Mammary epithelial cell (primary cell): ENCODE measurements at regions not wholly inside any gene's neighbourhood (a gene's known extent, or its start where the extent isn't known, plus 50 kb on each side); places are given as distances from the start of the nearest gene placed in this dataset.

Experiments used
- EZH2 ChIP-seq: IDR thresholded peaks from 2 replicates; pipeline ENCODE4 v1.6.1; 2012; ENCODE audit warnings: low read length, inconsistent platforms, borderline replicate concordance
- TF ChIP-seq, protein P1 (sequence below), 2 donors: IDR thresholded peaks in 1 of 2; conservative IDR thresholded peaks in 1 of 2; 2 replicates each; pipeline ENCODE4 v1.5.1; 2011 to 2012; ENCODE audit warnings: inconsistent platforms in 2 of 2, low read length in 2 of 2, mild to moderate bottlenecking in 2 of 2, control low read depth in 1 of 2, low read depth in 1 of 2; ENCODE audit not compliant: insufficient read depth in 1 of 2; ENCODE audit errors: extremely low read depth in 1 of 2

DNA sequence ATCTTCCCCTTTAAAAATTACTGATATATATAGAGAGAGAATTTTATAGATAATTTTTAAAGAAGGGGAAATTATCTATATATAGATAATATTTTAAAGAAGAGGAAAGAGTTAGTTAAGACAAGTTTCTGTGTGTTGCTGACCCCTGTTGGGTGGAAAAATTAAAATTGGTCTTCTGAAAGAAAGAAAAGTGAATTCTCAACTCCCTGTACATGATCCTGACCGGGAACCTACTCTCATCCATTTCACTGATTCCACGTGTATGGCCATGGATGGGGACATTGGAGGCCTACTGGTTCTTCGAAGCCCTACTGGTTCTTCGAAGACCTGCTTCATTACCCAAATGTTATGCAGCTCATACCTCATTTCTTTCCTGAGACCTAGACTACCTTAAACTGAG, 53.0 kb upstream of the TCF21 start:
- TF ChIP-seq, protein P1, sequence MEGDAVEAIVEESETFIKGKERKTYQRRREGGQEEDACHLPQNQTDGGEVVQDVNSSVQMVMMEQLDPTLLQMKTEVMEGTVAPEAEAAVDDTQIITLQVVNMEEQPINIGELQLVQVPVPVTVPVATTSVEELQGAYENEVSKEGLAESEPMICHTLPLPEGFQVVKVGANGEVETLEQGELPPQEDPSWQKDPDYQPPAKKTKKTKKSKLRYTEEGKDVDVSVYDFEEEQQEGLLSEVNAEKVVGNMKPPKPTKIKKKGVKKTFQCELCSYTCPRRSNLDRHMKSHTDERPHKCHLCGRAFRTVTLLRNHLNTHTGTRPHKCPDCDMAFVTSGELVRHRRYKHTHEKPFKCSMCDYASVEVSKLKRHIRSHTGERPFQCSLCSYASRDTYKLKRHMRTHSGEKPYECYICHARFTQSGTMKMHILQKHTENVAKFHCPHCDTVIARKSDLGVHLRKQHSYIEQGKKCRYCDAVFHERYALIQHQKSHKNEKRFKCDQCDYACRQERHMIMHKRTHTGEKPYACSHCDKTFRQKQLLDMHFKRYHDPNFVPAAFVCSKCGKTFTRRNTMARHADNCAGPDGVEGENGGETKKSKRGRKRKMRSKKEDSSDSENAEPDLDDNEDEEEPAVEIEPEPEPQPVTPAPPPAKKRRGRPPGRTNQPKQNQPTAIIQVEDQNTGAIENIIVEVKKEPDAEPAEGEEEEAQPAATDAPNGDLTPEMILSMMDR (conservative IDR thresholded peaks at IDR 0.05 in 1 of 2, IDR thresholded peaks at IDR 0.05 in 1 of 2; ENCODE audit: extremely low read depth in 1 of 2, insufficient read depth in 1 of 2, low read depth in 1 of 2, low read length in 2 of 2), result no peak
- no peak for TF ChIP-seq EZH2
